Esophagus muscularis mucosa (tissue), 3 donors: ENCODE measurements at regions not wholly inside any gene's neighbourhood (a gene's known extent, or its start where the extent isn't known, plus 50 kb on each side); places are given as distances from the start of the nearest gene placed in this dataset.

Source experiments
- CTCF ChIP-seq, 3 experiments: fragments of 200-600 bp in 2 of 3; fragments of 450-650 bp in 1 of 3; sonication (generic) in 2 of 3; IDR thresholded peaks; one replicate each; pipeline ENCODE4 v1.5.1; 2017 to 2019; ENCODE audit warnings: antibody characterized with exemption in 3 of 3, mild to moderate bottlenecking in 2 of 3, moderate library complexity in 1 of 3
- POLR2A ChIP-seq: fragments of 450-650 bp; IDR thresholded peaks from one replicate; pipeline ENCODE4 v1.6.1; 2017; ENCODE audit warnings: antibody characterized with exemption, moderate library complexity, mild to moderate bottlenecking, low read depth
- POLR2AphosphoS5 ChIP-seq, 2 donors: sonication (generic); formaldehyde crosslinking; IDR thresholded peaks; one replicate each; pipeline ENCODE4 v1.6.1; 2017; ENCODE audit warnings: antibody characterized with exemption in 2 of 2

DNA sequence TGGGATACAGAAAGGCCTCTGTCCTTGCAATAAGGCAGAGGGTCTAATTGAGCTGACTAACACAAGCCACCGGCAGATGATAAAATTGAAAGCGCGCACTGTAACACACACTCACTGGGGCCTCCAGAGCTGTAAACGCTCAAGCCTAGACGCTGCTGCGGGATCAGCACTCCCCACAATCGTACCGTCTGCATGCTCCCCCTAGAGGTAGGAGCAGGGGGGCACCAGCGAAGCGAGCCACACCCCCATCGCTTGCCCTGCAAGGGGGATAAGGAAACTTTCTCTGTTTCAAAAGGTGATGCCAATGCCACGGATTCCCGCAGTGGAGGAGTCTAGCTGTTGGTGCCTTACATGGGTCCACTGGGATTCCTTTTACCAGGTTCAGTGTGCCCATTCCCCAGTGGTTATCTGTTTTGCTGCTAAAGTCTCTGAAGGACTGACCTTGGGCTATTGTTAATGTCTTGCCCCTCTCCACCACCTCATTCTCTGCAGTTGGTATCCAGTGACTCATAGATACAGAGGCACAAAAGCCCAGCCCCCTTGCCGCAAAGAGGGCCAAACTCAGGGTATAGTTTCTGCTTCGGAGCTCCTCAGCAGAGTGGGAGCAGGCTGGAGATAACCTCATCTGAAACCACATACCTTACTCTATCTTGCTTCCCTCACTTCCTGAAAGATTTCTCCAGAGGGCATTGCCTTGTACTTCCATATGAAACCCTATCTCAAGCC is 139.3 kb upstream of the KBTBD8 start:
- TF ChIP-seq POLR2AphosphoS5 (IDR thresholded peaks at IDR 0.05) (no peak), CTCF (IDR thresholded peaks at IDR 0.05) (no peak), POLR2A (no peak)
